ENCODE measurements at regions not wholly inside any gene's neighbourhood (a gene's known extent, or its start where the extent isn't known, plus 50 kb on each side); places are given as distances from the start of the nearest gene placed in this dataset.
"Not testable (repeated sequence)": the region's sequence is repeated elsewhere in the genome, so short reads cannot be mapped to it uniquely, and the experiment has no call there.

DNA sequence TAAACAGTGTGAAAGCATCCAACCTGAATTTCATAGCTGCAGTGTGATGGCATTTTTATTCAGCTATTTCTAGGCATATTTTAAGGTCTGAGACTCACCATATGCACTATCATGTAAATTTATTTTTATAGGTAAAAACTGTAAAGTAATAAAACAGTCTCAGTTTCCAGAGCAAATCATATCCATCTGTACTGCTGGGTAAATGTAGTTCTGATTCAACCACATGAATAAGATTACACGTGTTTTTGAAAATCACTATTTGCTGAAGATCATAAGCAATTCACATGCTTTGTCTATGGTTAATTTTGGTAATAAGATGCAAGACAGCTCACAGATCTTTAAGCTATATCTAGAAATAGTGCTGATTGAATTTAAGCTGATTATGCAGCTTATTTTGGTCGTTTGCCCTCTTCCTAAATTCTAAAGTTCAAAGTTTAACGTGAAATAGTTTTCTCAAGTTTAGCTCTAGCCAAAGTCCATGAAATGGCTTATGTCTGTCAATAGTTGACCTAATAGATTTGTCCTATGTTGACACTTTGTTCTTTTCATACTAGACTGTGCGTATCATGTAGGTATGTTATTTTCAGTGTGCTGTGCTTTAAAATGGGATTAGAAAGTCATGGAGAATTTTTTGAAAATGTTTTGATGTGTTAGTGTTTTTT, 489.0 kb downstream of the USP25 start:
- DNase-seq (ENCODE audit: low read depth) = no peak

DNA sequence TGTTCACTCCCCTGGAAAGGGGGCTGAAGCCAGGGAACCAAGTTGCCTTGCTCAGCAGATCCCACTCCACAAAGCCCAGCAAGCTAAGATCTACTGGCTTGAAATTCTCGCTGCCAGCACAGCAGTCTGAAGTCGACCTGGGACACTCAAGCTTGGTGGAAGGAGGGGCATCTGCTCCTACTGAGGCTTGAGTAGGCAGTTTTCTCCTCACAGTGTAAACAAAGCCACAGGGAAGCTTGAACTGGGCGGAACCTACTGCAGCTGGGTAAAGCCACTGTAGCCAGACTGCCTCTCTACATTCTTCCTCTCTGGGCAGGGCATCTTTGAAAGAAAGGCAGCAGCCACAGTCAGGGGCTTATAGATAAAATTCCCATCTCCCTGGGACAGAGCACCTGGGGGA, 495.0 kb downstream of the USP25 start:
- DNase-seq (ENCODE audit: low read depth) = not testable (repeated sequence)

DNA sequence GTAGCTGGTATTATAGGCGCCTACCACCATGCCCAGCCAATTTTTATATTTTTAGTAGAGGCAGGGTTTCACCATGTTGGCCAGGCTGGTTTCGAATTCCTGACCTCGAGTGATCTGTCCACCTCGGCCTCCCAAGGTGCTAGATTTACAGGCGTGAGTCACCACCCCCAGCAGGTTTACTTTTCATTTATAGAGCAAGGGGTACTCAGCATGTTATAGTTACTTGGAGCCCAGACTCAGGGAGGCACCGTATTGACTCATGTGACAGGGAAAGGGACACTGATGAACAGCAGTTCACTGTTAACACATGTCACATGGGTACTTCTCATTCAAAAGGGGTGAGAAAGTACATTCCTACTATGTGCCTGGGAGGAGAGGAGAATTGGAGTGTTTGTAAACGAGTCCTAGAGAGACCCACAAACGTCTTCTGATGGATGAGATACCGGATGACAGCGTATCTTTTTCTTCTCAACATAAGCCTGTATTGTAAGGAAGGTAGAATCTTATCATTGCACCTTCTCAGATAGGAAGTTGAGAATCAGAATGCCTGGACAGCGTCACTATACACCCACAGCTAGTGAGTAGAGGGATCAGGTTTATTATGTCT, 510.0 kb downstream of the USP25 start:
- DNase-seq (ENCODE audit: low read depth) = no peak

DNA sequence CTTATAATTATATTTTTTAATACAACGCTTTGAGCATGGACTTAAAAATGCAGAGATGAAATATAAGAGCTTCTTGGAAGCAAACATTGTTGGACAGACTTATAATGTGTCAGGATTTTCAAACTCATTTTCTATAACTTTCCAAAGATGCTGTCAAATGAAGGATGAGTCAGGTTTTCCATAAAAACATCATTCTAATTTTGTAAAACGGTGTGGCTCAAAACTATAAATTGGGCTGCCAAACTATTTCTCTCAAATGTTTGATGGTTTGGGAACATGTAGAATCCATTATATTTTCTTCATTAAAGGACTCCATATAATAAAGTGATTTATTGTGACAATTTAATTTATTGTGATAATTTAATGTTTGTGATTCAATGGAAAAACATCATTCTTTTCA, 511.2 kb downstream of the USP25 start:
- no peak for DNase-seq (ENCODE audit: low read depth)

- DNase-seq (ENCODE audit: low read depth) = no peak
These were observed 511.7 kb downstream of the USP25 start for GRCh38 chr21:16241479-16241963.

DNA sequence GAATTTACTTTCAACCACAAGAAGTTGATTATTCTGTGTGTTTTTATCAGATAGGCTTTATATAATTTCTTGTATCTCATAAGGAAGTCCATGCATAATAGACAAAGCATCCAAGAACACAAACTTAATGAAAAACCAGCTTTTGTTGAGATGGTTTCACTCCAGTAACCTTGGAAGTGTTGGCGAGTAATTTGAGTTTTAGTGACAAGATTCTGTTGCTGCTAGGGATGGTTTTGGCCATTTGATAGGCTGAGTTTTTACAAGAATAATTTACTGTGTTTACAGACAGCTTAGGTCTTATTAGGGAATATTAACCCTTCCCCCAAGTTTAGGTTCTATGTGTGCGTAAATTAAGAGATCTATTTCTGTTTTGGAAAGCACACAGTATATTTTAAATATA, 513.6 kb downstream of the USP25 start:
- DNase-seq (ENCODE audit: low read depth) = no peak

GRCh38 chr21:16248705-16249104, 518.9 kb downstream of the USP25 start:
- DNase-seq (ENCODE audit: low read depth) = no peak

DNA sequence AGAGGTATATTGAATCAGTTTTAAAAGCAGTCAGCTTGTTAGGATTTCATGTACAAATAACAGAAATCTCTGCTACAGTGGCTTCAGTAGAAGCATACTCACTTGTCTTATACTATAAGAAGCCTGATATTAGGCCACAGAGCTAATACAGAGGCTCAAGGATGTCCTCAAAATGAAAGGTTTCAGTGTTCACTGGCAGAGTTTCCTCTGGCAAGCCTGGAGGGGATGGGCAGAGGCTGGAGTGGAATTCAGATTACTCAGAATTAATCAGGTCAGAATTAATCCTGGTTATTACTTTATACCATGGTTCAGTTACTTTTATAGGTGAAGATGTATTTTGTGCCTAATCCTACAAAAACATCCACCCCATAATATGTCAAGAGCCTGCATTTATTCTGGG, 520.5 kb downstream of the USP25 start:
- DNase-seq (ENCODE audit: low read depth) = no peak

GRCh38 chr21:16258844-16259611, 529.2 kb downstream of the USP25 start:
- DNase-seq (ENCODE audit: low read depth) = no peak

DNA sequence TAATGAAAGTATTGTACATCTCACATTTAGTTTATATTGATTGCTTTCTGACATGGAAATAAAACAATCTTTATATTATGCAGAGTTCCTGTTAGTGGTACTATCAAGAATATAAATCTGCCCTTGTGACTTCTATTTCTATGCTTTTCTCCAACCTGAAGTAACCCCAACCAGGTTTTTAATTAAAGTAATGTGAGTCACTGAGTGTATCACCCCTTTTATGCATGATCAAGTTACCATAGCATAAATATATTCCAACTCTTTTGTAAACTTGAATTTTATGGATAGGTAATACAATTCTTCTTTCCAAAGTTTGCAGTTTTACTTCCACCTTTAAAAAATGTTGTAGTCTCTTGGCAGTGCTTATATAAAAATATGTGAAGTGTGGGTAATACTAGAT, 532.3 kb downstream of the USP25 start:
- DNase-seq (ENCODE audit: low read depth) = no peak

GRCh38 chr21:16264319-16264718, 534.5 kb downstream of the USP25 start:
- DNase-seq (ENCODE audit: low read depth) = no peak

DNA sequence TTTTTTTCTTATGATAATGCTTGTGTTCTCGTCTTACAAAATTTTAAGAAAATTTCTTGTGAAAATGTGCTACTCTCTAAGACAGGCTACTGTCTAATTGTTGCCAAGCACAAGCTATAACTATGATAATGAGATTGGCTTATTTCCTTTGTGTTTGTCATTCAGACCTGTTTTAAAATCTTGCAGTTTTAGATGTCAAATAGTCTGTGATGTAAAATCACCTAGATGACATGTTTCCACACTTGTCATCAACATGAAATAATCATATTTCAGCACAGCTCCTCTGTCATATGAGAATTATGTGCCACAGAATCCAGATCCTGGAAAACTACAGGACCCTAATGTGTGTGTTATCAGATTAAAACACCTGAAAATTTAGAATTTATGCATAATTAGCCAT, 539.7 kb downstream of the USP25 start:
- DNase-seq (ENCODE audit: low read depth) = no peak

DNA sequence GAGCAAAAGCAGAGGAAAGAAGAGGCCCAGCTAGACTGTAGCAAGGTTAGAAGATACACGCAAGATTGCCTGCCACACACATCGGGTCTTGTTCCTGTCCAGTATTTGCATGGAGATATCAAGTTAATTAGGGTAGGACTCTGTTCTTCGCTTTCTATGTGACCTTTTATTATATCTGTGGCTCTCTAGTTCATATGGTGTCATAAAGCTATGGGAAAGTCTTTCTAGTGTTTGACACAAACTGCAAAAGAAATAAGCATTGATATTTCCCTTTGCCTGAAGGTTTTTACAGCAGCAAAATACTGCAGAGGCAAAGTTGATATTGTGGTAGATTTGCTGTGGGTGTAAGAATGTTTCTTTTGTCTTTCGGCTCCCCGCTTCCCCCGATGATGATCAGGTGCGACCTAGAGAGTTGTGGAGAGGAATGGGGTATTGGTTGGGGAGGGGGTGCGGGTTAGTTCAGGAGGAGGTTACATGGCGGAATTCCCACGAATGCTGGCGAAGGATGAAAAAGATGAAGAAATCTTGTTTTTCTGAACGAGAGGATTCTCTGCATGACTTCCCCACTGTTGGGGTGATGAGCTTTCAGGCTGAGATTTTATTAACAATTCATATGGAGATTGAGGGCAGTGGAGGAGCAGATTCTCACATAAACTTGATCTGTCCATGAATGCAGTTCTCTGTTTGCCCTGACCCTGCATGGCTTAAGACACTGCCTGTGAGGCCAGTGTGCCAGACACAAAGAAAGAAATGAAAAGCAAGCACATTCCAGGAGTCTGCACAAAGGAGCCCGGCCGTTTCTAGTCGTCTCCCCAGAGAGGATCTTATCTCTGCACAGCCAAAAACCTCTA, 550.2 kb downstream of the USP25 start:
- DNase-seq (ENCODE audit: low read depth) = no peak

GRCh38 chr21:16280686-16281091, 550.9 kb downstream of the USP25 start:
- DNase-seq (ENCODE audit: low read depth) = no peak

GRCh38 chr21:16283516-16283915, 553.7 kb downstream of the USP25 start:
- no peak for DNase-seq (ENCODE audit: low read depth)

DNA sequence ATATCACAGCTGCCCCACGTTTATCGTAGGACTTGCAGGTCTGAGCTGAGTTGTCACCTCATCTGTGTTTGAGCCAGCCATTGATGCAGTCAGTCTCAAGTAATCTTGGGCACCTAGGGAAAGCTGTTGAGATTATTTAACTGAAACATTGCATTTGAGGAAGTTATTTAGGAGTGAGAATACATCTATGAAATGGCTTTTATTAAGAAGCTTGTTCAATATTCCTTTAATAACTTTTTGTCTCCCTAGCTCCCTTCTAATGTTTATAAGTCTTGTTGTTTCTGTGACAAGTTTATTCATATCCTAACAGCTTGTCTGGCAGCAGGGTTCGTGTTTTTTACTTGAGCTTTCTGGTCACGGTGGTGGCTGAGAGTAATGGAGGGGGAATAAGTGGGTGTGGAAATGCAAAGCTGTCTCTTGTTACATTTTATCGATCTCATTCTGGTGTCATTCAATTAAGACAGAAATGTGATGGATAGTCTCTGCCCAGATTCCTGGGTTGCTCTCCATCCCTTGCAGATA, 555.9 kb downstream of the USP25 start:
- DNase-seq (ENCODE audit: low read depth) = no peak

- DNase-seq (ENCODE audit: low read depth) = no peak
These were observed 557.3 kb downstream of the USP25 start for GRCh38 chr21:16287046-16287445.

- DNase-seq (ENCODE audit: low read depth) = no peak
These were observed 561.5 kb downstream of the USP25 start for GRCh38 chr21:16291296-16291695.

DNA sequence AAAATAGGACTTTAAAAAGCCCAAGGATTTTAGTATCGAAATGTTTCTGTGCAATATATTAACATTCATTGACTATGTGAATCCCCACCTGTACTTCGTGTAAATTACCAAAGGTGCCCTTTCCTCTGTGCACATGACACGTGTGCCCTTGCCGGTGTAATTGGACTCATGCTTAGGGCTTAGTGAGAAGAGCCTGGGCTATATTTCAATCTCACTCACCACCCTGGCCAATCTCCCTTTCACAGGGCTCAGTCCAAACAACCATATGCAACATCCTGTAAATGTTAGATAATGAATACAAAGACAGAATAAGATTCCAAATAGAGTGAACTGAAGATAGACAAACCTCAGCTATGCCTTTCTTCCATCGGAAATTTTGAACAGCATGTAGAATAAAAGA, 564.3 kb downstream of the USP25 start:
- no peak for DNase-seq (ENCODE audit: low read depth)

DNA sequence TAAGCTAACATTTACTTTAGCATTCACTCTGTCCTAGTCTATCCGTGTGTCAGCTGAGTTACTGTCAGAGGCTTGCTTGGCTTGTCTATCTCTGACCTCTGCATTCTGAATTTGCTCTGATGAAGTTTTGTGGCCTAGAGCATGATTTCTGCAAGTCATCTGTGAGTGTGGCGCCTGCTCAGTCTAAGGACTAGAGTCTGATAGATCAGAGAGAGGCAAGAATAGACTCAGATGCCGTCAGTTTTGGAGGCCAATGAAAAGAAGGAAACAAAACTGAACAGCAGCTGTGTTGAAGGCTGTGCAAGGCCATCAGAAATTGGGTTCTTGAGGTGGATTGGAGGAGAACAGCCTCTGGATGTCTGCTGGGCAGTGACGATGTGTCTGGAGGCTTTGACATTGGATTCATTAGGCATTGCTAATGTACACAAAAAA, 573.1 kb downstream of the USP25 start:
- no peak for DNase-seq (ENCODE audit: low read depth)

- no peak for DNase-seq (ENCODE audit: low read depth)
These were observed 574.7 kb downstream of the USP25 start for GRCh38 chr21:16304174-16305095.

Measured in activated T-cell treated with anti-CD3 and anti-CD28 coated beads for 24 hours (primary cell).